KMS-11 (cell line): ENCODE measurements at regions not wholly inside any gene's neighbourhood (a gene's known extent, or its start where the extent isn't known, plus 50 kb on each side); places are given as distances from the start of the nearest gene placed in this dataset.
A peak's percentile ranks its signal among the peaks of the same experiment; 100 is the strongest.

Experiments used
- H2AFZ ChIP-seq: fragments of 200-600 bp; sonication (generic); 2 replicates; pipeline ENCODE4 v1.6.1; 2016; ENCODE audit warnings: antibody characterized with exemption, mixed run types, low read depth
- H3K27ac ChIP-seq: fragments of 200-600 bp; sonication (generic); 2 replicates; pipeline ENCODE4 v1.6.1; 2016; ENCODE audit warnings: mild to moderate bottlenecking, mixed run types
- H3K27me3 ChIP-seq: fragments of 200-600 bp; sonication (generic); 2 replicates; pipeline ENCODE4 v1.6.1; 2017; ENCODE audit warnings: mild to moderate bottlenecking, low read depth, mixed run types, moderate library complexity; ENCODE audit not compliant: insufficient read depth
- H3K36me3 ChIP-seq: fragments of 200-600 bp; sonication (generic); 2 replicates; pipeline ENCODE4 v1.6.1; 2017; ENCODE audit warnings: mild to moderate bottlenecking, mixed run types; ENCODE audit not compliant: insufficient read depth
- H3K4me1 ChIP-seq: fragments of 200-600 bp; sonication (generic); 2 replicates; pipeline ENCODE4 v1.6.1; 2016; ENCODE audit warnings: mild to moderate bottlenecking, low read depth, mixed run types; ENCODE audit not compliant: poor library complexity, severe bottlenecking
- H3K4me2 ChIP-seq: fragments of 200-600 bp; sonication (generic); 2 replicates; pipeline ENCODE4 v1.7.0; 2016; ENCODE audit warnings: mild to moderate bottlenecking, mixed run types
- H3K4me3 ChIP-seq: fragments of 200-600 bp; sonication (generic); IDR thresholded peaks from 2 replicates; pipeline ENCODE4 v1.6.1; 2017; ENCODE audit warnings: low read depth, low read length, mixed read lengths; ENCODE audit not compliant: insufficient read depth
- H3K79me2 ChIP-seq: fragments of 200-600 bp; sonication (generic); 2 replicates; pipeline ENCODE4 v1.6.1; 2016; ENCODE audit warnings: low read depth, mixed run types; ENCODE audit not compliant: insufficient read depth
- H3K9ac ChIP-seq: fragments of 200-600 bp; sonication (generic); 2 replicates; pipeline ENCODE4 v1.6.1; 2016; ENCODE audit warnings: mild to moderate bottlenecking, mixed run types
- H4K20me1 ChIP-seq: fragments of 200-600 bp; sonication (generic); 2 replicates; pipeline ENCODE4 v1.6.1; 2016; ENCODE audit warnings: mild to moderate bottlenecking, mixed run types; ENCODE audit not compliant: insufficient read depth
- TF ChIP-seq, protein P1 (sequence below): fragments of 200-600 bp; sonication (generic); conservative IDR thresholded peaks from 2 replicates; pipeline ENCODE4 v1.6.1; 2017; ENCODE audit warnings: low read depth, mild to moderate bottlenecking, antibody characterized with exemption, low read length, moderate library complexity, mixed read lengths

DNA sequence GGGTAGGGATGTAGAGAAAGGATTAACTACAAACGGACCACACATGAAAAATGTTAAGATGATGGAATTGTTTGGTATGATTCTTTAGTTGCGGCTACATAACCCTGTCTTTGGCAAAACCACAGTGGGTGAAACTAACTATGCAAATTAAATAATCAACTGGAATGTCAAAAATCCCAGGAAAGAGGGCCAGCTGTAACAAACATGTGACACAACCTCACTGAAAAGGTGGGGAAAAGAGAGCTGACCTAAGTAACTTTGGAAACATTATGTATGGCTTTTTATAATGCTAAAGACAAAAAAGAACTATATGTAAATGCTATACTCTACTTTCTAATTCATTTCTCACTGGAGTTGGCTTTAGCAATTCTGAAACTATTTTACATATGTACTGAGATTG lies 252.0 kb downstream of the MRPS30 start:
- H3K4me2 ChIP-seq, result no peak overlapping the region
- no peaks in the 10 kb centered on the region for H3K4me1 ChIP-seq
- H3K9ac ChIP-seq, result no peak overlapping the region
- no peak overlapping the region for H3K4me3 ChIP-seq
- no peak overlapping the region for H2AFZ ChIP-seq
- no peak overlapping the region for H3K27ac ChIP-seq
- no peaks in the 10 kb centered on the region for H3K27me3 ChIP-seq
- H3K36me3 ChIP-seq, result no peaks in the 10 kb centered on the region
- H3K79me2 ChIP-seq, result no peaks in the 10 kb centered on the region
- H4K20me1 ChIP-seq, result no peaks in the 10 kb centered on the region
- TF ChIP-seq, protein P1, sequence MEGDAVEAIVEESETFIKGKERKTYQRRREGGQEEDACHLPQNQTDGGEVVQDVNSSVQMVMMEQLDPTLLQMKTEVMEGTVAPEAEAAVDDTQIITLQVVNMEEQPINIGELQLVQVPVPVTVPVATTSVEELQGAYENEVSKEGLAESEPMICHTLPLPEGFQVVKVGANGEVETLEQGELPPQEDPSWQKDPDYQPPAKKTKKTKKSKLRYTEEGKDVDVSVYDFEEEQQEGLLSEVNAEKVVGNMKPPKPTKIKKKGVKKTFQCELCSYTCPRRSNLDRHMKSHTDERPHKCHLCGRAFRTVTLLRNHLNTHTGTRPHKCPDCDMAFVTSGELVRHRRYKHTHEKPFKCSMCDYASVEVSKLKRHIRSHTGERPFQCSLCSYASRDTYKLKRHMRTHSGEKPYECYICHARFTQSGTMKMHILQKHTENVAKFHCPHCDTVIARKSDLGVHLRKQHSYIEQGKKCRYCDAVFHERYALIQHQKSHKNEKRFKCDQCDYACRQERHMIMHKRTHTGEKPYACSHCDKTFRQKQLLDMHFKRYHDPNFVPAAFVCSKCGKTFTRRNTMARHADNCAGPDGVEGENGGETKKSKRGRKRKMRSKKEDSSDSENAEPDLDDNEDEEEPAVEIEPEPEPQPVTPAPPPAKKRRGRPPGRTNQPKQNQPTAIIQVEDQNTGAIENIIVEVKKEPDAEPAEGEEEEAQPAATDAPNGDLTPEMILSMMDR, result no peak

DNA sequence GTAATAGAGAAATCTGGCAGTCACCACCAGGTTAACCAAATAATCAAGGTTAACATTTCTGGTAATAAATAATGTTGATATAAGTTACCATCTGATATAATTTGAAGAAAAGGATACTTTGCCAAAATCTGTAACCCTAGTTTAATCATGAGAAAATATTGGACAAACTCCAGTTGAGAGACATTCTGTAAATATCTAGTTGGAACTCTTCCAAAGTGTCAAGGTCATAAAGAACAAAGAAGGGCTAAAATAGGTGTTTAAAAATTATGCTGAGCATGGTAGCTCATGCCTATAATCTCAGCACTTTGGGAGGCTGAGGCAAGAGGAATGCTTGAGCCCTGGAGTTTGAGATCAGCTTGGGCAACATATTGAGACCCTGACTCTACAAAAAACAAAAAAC lies 253.3 kb downstream of the MRPS30 start:
- TF ChIP-seq, protein P1, result no peak
- no peak overlapping the region for H3K27ac ChIP-seq
- no peaks in the 10 kb centered on the region for H3K79me2 ChIP-seq
- H3K4me3 ChIP-seq, result no peak overlapping the region
- no peaks in the 10 kb centered on the region for H3K27me3 ChIP-seq
- no peaks in the 10 kb centered on the region for H3K36me3 ChIP-seq
- H3K9ac ChIP-seq, result no peak overlapping the region
- no peak overlapping the region for H3K4me2 ChIP-seq
- no peaks in the 10 kb centered on the region for H4K20me1 ChIP-seq
- H2AFZ ChIP-seq, result no peak overlapping the region
- no peaks in the 10 kb centered on the region for H3K4me1 ChIP-seq

- no peaks in the 10 kb centered on the region for H4K20me1 ChIP-seq
- H3K27me3 ChIP-seq, result no peaks in the 10 kb centered on the region
- H3K4me1 ChIP-seq, result no peaks in the 10 kb centered on the region
- TF ChIP-seq, protein P1, result no peak
- no peak overlapping the region for H2AFZ ChIP-seq
- no peak overlapping the region for H3K9ac ChIP-seq
- H3K79me2 ChIP-seq, result no peaks in the 10 kb centered on the region
- H3K4me2 ChIP-seq, result no peak overlapping the region
- H3K36me3 ChIP-seq, result no peaks in the 10 kb centered on the region
- H3K27ac ChIP-seq, result no peak overlapping the region
- no peak overlapping the region for H3K4me3 ChIP-seq
These were observed 272.3 kb downstream of the MRPS30 start for GRCh38 chr5:45081082-45081481.

- H3K4me1 ChIP-seq, result peaks cover 36% of the 10 kb centered on the region
- no peaks in the 10 kb centered on the region for H3K79me2 ChIP-seq
- no peaks in the 10 kb centered on the region for H3K36me3 ChIP-seq
- no peaks in the 10 kb centered on the region for H4K20me1 ChIP-seq
- no peaks in the 10 kb centered on the region for H3K27me3 ChIP-seq
- no peak overlapping the region for H3K4me3 ChIP-seq
- no peak overlapping the region for H2AFZ ChIP-seq
- TF ChIP-seq, protein P1, result no peak
- no peak overlapping the region for H3K27ac ChIP-seq
- H3K9ac ChIP-seq, result no peak overlapping the region
- H3K4me2 ChIP-seq, result no peak overlapping the region
These were observed 281.1 kb downstream of the MRPS30 start for GRCh38 chr5:45089870-45090269.

GRCh38 chr5:45093377-45093776 lies 284.6 kb downstream of the MRPS30 start:
- H3K4me2 ChIP-seq, result peak overlapping the region; percentile 43; the same call in 1 of the 2 replicates
- H3K4me1 ChIP-seq, result peaks cover 59% of the 10 kb centered on the region
- no peak overlapping the region for H3K4me3 ChIP-seq
- H3K27ac ChIP-seq, result no peak overlapping the region
- H4K20me1 ChIP-seq, result no peaks in the 10 kb centered on the region
- no peaks in the 10 kb centered on the region for H3K36me3 ChIP-seq
- H3K27me3 ChIP-seq, result no peaks in the 10 kb centered on the region
- TF ChIP-seq, protein P1, result no peak
- no peak overlapping the region for H2AFZ ChIP-seq
- H3K9ac ChIP-seq, result no peak overlapping the region
- H3K79me2 ChIP-seq, result no peaks in the 10 kb centered on the region
